NOMO-1 treated with DMSO at 0.1 percent for 48 hours (cell line): ENCODE measurements at regions not wholly inside any gene's neighbourhood (a gene's known extent, or its start where the extent isn't known, plus 50 kb on each side); places are given as distances from the start of the nearest gene placed in this dataset.
A peak's percentile ranks its signal among the peaks of the same experiment; 100 is the strongest.

Experiments used
- DNase-seq: peaks from one replicate; lab custom pipeline; 2025; ENCODE audit not compliant: unreplicated experiment; lab: John Stamatoyannopoulos, UW

DNA sequence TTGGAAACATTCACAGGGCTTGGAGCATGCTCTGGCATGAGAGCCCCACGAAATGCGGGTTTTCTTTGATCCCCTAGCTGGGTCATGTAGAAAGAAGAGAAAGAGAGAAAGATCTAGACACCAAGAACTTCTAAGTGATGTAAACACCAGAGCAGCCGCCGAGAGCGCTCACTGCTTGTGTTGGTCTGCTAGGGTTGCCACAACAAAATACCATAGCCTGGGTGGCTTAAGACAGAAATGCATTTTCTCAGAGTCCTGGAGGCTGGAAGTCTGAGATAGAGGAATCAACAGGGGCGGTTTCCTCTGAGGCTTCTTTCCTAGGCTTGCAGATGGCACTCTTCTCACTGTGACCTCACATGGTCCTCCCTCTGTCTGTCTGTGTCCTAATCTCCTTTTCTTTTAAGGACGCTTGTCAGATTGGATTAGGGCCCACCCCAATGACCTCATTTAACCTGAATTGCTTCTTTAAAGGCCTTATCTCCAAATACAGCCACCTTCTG, 139.5 kb downstream of the CYLD start:
- no peak for DNase-seq

GRCh38 chr16:50880926-50881325, 139.0 kb downstream of the CYLD start:
- DNase-seq, result no peak

GRCh38 chr16:50879873-50880695, 138.2 kb downstream of the CYLD start:
- peak; percentile 8 for DNase-seq

DNA sequence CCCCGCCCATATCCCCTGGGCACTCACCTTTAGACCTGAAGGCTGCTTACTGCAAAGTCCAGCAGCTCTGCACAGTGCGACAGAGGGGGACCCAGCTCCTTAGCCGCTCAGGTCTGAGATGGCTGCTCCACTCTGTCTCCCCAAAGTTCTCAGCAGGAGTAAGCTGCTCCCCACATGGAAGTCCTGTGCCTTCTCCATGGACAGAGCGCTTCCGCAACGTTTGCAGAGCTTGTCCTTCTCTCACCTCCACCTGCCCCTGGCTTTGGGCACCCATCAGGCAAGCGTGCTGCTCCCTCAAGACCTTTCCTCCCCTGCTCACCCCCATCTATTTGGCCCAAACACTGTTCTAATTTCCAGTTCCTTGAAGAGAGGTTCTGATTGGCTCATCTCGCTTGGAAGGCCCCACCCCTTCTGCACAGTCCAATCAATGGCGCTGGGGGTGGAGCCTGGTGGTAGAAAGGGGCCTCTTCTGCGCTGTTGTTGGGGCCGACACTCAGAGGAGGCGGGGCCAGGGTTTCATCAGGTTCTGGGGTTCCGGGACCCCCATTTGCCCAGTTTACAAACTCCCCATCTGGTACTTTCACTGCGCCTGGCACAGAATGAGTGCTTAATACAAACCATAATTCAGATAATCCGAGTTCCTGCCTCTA, 137.2 kb downstream of the CYLD start:
- DNase-seq, result no peak

GRCh38 chr16:50878536-50878935, 136.7 kb downstream of the CYLD start:
- DNase-seq, result no peak

- DNase-seq, result no peak
Measured at GRCh38 chr16:50876263-50876662, 134.4 kb downstream of the CYLD start.

GRCh38 chr16:50868577-50868976, 126.7 kb downstream of the CYLD start:
- DNase-seq, result no peak

DNA sequence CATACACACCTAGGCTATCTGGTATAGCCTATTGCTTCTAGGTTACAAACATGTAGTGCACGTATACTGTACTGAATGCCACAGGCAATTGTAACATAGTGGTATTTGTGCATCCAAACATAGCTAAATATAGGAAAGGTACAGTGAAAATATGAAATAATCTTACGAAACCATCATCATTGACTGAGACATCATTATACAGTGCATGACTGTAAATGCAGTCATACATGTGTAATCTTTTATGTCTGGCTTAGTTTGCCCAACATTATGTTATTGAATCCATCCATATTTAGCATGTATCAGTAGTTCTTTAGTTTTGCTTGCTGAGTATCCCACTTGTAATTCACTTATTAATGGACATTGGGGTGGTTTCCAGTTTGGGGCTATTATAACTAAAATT, 124.9 kb downstream of the CYLD start:
- no peak for DNase-seq

DNA sequence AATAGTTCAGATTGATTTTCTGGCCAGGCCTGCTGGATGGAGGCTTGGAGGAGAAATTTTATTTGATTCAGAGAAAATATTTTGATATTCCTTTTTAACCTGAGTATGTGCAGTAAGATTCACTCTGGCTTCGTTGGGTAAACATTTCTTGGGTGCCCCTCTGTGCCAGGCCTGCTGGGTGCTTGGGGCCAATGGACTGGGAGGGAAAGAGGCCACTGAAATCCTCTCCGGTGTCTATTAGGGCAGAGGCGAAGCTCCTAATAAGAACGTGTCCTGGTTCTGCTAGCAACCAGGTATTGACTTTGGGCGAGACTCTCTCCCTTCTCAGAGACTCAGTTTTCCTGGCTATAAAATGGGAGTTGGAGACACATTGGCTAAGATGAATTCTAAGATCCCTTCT, 122.5 kb downstream of the CYLD start:
- no peak for DNase-seq

DNA sequence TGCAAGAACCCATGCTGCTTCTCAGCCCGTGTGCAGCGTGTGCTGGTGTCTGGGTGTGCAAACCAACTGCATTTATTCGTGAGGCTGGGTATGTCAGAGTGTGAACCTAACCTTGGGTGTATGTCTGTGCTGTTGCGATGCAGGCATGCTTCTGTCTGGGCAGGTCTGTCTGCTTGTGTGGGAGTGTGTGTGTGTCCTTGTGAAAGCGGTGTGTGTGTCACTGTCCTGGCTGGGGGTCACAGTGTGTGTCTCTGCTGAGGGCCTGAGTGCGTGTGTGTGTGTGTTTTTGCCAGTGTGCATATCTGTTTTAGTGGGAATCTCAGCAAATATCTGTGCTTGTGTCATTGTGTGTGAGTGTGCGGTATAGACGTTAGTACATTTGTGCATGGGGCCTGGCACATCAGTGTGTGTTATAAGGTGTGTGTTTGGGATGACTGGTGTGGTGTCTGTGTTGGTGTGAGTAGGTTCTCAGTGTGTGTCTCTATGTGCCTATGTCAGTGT, 121.8 kb downstream of the CYLD start:
- DNase-seq, result no peak

GRCh38 chr16:50862818-50863643, 121.1 kb downstream of the CYLD start:
- no peak for DNase-seq

DNA sequence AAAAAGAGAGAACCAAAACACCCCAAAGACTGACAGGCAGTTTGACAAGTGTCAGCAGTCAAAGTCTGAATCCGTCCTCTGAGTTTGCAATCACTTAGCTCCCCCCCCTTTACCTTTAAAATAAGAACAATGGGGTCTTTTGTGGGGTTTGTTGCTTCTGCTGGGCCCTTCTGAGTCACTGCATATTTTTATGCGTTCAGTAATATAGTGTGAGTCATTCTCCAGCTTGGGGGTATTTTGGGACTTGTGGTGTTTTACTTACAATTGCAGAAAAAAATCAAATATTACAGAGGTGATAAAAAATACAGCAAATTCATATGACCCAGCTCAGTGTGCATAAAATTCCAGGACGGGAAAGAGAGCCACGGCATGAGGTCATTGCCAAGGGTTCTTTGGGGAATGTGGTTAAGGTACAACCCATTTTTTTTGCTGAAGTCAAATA, 120.1 kb downstream of the CYLD start:
- no peak for DNase-seq

GRCh38 chr16:50861451-50861850, 119.6 kb downstream of the CYLD start:
- no peak for DNase-seq

DNA sequence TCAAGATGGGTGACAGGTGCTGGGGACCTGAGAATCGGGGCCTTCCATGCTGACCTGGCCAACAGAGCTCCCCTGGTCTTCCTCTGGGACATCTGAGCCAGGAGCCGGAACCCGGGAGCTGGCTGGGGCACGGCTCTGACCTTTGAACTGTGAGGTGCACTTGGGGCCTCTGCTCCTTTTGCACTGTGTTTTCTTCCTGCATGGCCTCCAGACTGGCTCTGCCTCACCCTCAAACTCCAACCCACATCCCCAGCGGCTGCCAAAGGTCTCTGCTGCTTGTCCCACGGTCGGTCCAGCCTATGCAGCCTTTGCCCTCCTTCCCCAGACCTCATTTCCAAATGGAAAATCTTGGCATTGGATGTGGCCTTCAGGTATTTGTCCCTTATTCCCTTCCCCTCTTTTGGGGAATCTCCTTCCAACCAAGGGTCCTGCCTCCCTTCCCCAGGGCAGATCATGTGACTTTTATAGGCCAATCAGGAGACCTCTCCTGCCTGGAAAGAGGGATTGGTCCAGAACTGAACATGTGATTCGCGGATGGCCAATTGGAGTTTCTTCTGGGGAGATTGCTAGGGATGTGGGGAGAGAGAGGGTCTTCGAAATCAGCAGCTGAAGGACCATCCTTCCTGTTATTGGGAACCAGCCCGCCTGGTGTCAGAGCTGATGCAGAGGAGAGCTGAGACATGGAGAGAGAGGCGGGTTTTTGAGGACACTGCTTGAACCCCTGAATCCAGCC, 117.9 kb downstream of the CYLD start:
- no peak for DNase-seq

GRCh38 chr16:50858877-50859627, 117.2 kb downstream of the CYLD start:
- DNase-seq, result no peak

- DNase-seq, result no peak
Measured at GRCh38 chr16:50858376-50858775, 116.5 kb downstream of the CYLD start.

GRCh38 chr16:50857881-50858280, 116.0 kb downstream of the CYLD start:
- no peak for DNase-seq

GRCh38 chr16:50856991-50857390, 115.1 kb downstream of the CYLD start:
- DNase-seq, result no peak

DNA sequence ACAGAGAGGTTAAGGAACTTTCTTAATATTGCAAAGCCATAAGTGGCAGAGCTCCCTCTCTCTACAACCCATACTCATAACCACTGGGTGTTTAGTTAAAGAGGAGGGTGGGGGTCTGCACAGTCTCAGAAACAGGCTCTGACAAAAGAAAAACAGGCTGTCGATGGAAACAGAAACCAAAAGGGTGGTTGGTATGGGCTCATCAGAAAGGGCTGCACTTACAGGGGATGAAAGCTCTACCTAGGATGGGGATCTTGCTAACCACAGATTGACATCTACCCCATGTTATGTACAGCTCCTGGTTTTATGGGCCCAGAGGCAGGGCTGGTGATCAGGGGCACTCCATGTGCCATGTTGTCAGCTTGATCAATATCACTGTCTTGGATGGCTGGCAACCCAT, 111.4 kb downstream of the CYLD start:
- no peak for DNase-seq
